ENCODE measurements at regions not wholly inside any gene's neighbourhood (a gene's known extent, or its start where the extent isn't known, plus 50 kb on each side); places are given as distances from the start of the nearest gene placed in this dataset.
A peak's percentile ranks its signal among the peaks of the same experiment; 100 is the strongest.

DNA sequence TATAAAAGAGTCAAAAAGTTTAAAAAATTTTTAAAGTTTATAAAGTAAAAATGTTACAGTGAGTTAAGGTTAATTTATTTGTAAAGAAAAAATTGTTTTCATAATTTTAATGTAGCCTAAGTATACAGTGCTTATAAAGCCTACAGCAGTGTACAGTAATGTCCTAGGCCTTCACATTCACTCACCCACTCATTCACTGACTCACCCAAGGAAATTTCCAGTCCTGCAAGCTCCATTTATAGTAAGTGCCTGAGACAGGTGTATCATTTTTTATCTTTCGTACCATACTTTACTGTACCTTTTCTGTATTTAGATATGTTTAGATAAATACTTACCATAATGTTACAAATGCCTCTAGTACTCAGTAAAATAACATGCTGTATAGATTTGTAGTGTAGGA, 269.7 kb upstream of the PHF14 start:
- no peak for TF ChIP-seq CTCF (IDR thresholded peaks at IDR 0.05)
- TF ChIP-seq POLR2A (IDR thresholded peaks at IDR 0.05), result no peak
- no peaks in the 10 kb centered on the region for H3K27me3 ChIP-seq
- no peak overlapping the region for H3K4me3 ChIP-seq
- H3K27ac ChIP-seq, result no peak overlapping the region
- no peak for ATAC-seq
- WGBS, 2 donors, result 75 to 87% methylated on average over 1 of the region's 1 CpG
- H3K9me3 ChIP-seq, result no peaks in the 10 kb centered on the region
- intact Hi-C loops (cut with DNase I), result no loop called here
- H3K4me1 ChIP-seq, result peaks cover 12% of the 10 kb centered on the region
- no peaks in the 10 kb centered on the region for H3K36me3 ChIP-seq (replicated peaks in 1 of 2; ENCODE audit: insufficient read depth in 1 of 2, low read depth in 2 of 2)
- no peak for DNase-seq

DNA sequence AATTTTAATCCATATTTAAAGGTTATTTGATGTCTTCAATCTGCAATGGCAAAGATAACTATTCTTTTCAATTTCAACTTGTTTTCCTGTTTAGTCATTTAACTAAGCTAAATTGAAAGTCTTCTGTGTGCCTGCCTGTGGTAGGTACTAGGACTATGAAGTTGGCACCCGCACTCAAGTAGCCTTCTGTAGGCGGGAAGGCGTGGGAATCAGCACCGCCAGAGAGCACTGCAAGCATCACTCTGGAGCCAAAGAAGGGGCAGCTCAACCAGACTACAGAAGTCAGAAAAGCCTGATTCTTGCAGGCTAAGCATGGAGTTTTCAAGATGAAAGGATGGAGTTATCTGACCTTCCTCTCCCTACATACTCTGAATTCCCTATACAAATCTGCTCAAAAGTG, 269.0 kb upstream of the PHF14 start:
- Histone ChIP-seq H3K27ac (no peak overlapping the region), H3K4me3 (no peak overlapping the region), H3K27me3 (no peaks in the 10 kb centered on the region), H3K4me1 (peaks cover 12% of the 10 kb centered on the region), H3K36me3 (replicated peaks in 1 of 2; ENCODE audit: insufficient read depth in 1 of 2, low read depth in 2 of 2) (no peaks in the 10 kb centered on the region), H3K9me3 (no peaks in the 10 kb centered on the region)
- 92 to 98% methylated on average over 4 of the region's 4 CpGs for WGBS, 2 donors
- TF ChIP-seq CTCF (IDR thresholded peaks at IDR 0.05) (no peak), POLR2A (IDR thresholded peaks at IDR 0.05) (no peak)
- ATAC-seq, result no peak
- DNase-seq, result no peak
- intact Hi-C loops (cut with DNase I), result no loop called here

DNA sequence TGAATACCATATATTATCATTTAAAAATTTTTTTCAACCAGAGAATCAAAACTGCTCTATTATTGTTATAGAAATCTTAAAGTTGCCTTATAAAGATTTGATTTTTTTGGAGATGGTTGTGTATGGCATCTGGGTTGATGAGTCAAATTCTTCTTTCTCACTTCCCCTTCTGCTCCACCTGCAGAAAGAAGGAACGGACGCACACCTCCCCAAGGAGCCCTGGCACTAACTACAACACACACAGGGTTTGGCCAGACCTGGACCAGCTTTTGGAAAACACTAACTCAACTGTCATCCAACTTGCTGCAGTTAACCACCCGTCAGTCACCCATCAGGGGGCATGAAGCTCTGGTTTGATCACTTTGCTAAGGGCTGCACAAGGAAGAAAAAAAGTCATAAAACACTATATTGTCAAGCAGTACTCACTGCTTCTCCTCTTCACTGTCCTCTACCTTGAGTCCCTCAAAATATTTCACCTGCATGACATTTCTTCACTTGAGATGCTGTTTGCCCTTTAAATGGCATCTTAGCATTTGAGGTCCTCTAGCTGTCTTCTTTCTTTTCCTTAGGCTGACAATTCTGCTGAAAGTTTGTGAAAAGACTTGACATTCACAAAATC, 266.7 kb upstream of the PHF14 start:
- ATAC-seq (no peak), DNase-seq (no peak)
- WGBS, 2 donors, result 46 to 48% methylated on average over 3 of the region's 3 CpGs
- no peaks in the 10 kb centered on the region for H3K27me3 ChIP-seq
- intact Hi-C loops (cut with DNase I), result no loop called here
- H3K4me3 ChIP-seq, result no peak overlapping the region
- no peaks in the 10 kb centered on the region for H3K36me3 ChIP-seq (replicated peaks in 1 of 2; ENCODE audit: insufficient read depth in 1 of 2, low read depth in 2 of 2)
- peaks cover 12% of the 10 kb centered on the region for H3K4me1 ChIP-seq
- no peaks in the 10 kb centered on the region for H3K9me3 ChIP-seq
- TF ChIP-seq CTCF (IDR thresholded peaks at IDR 0.05), result no peak
- no peak for TF ChIP-seq POLR2A (IDR thresholded peaks at IDR 0.05)
- H3K27ac ChIP-seq, result no peak overlapping the region

- no peaks in the 10 kb centered on the region for H3K9me3 ChIP-seq
- 21 to 22% methylated on average over 1 of the region's 1 CpG for WGBS, 2 donors
- TF ChIP-seq CTCF (IDR thresholded peaks at IDR 0.05) (no peak), POLR2A (IDR thresholded peaks at IDR 0.05) (no peak)
- H3K36me3 ChIP-seq (replicated peaks in 1 of 2; ENCODE audit: insufficient read depth in 1 of 2, low read depth in 2 of 2), result no peaks in the 10 kb centered on the region
- peaks cover 12% of the 10 kb centered on the region for H3K4me1 ChIP-seq
- no peaks in the 10 kb centered on the region for H3K27me3 ChIP-seq
- peak overlapping the region in 1 of 4 donors; percentile 34 for H3K27ac ChIP-seq
- ATAC-seq, result peak; percentile 47
- no peak for DNase-seq
- no peak overlapping the region for H3K4me3 ChIP-seq
- intact Hi-C loops (cut with DNase I), result no loop called here
These were observed 266.2 kb upstream of the PHF14 start for GRCh38 chr7:10707519-10707918.

GRCh38 chr7:10708447-10708846, 265.2 kb upstream of the PHF14 start:
- no peaks in the 10 kb centered on the region for H3K27me3 ChIP-seq
- no peak overlapping the region for H3K27ac ChIP-seq
- H3K36me3 ChIP-seq (replicated peaks in 1 of 2; ENCODE audit: insufficient read depth in 1 of 2, low read depth in 2 of 2), result no peaks in the 10 kb centered on the region
- TF ChIP-seq POLR2A (IDR thresholded peaks at IDR 0.05) (no peak), CTCF (IDR thresholded peaks at IDR 0.05) (peak in 5 of 7 experiments; percentile 15 to 49 (median 30))
- no peaks in the 10 kb centered on the region for H3K9me3 ChIP-seq
- ATAC-seq (peak; percentile 58), DNase-seq (peak; percentile 32 to 65 (median 42))
- H3K4me3 ChIP-seq, result no peak overlapping the region
- WGBS, 2 donors, result 8 to 14% methylated on average over 5 of the region's 5 CpGs
- peaks cover 12% of the 10 kb centered on the region for H3K4me1 ChIP-seq
- intact Hi-C loops (cut with DNase I), result no loop called here
